ENCODE measurements at regions not wholly inside any gene's neighbourhood (a gene's known extent, or its start where the extent isn't known, plus 50 kb on each side); places are given as distances from the start of the nearest gene placed in this dataset.

GRCh38 chr11:37689951-37690350 is 1091.9 kb upstream of the RAG2 start:
- FAIRE-seq, result no peak

GRCh38 chr11:37688456-37688855 is 1090.4 kb upstream of the RAG2 start:
- no peak for FAIRE-seq

GRCh38 chr11:37687130-37687529 is 1089.1 kb upstream of the RAG2 start:
- FAIRE-seq, result no peak

- FAIRE-seq, result no peak
Observed at GRCh38 chr11:37671321-37671720, 1073.3 kb upstream of the RAG2 start.

GRCh38 chr11:37666960-37667359 is 1068.9 kb upstream of the RAG2 start:
- no peak for FAIRE-seq

GRCh38 chr11:37657645-37658044 is 1059.6 kb upstream of the RAG2 start:
- peak; percentile 93 for FAIRE-seq

GRCh38 chr11:37647767-37648166 is 1049.7 kb upstream of the RAG2 start:
- FAIRE-seq, result no peak

- no peak for FAIRE-seq
Observed at GRCh38 chr11:37643968-37644367, 1045.9 kb upstream of the RAG2 start.

GRCh38 chr11:37642296-37642695 is 1044.3 kb upstream of the RAG2 start:
- no peak for FAIRE-seq

GRCh38 chr11:37632748-37633147 is 1034.7 kb upstream of the RAG2 start:
- FAIRE-seq, result no peak

- FAIRE-seq, result no peak
Observed at GRCh38 chr11:37630866-37631265, 1032.8 kb upstream of the RAG2 start.

- FAIRE-seq, result no peak
Observed at GRCh38 chr11:37623778-37624177, 1025.7 kb upstream of the RAG2 start.

- FAIRE-seq, result no peak
Observed at GRCh38 chr11:37621662-37622061, 1023.6 kb upstream of the RAG2 start.

GRCh38 chr11:37616291-37616690 is 1018.3 kb upstream of the RAG2 start:
- FAIRE-seq, result no peak

- no peak for FAIRE-seq
Observed at GRCh38 chr11:37613031-37613430, 1015.0 kb upstream of the RAG2 start.

- FAIRE-seq, result no peak
Observed at GRCh38 chr11:37612146-37612545, 1014.1 kb upstream of the RAG2 start.

- peak; percentile 23 for FAIRE-seq
Observed at GRCh38 chr11:37605229-37605628, 1007.2 kb upstream of the RAG2 start.

GRCh38 chr11:37598381-37598780 is 1000.3 kb upstream of the RAG2 start:
- FAIRE-seq, result no peak

- FAIRE-seq, result no peak
Observed at GRCh38 chr11:37597776-37598175, 999.7 kb upstream of the RAG2 start.

- no peak for FAIRE-seq
Observed at GRCh38 chr11:37595845-37596244, 997.8 kb upstream of the RAG2 start.

GRCh38 chr11:37574361-37574760 is 976.3 kb upstream of the RAG2 start:
- no peak for FAIRE-seq

GRCh38 chr11:37572491-37573171 is 974.6 kb upstream of the RAG2 start:
- no peak for FAIRE-seq

- no peak for FAIRE-seq
Observed at GRCh38 chr11:37571246-37571645, 973.2 kb upstream of the RAG2 start.

- no peak for FAIRE-seq
Observed at GRCh38 chr11:37560991-37561390, 963.0 kb upstream of the RAG2 start.

- FAIRE-seq, result no peak
Observed at GRCh38 chr11:37560346-37560745, 962.3 kb upstream of the RAG2 start.
